ENCODE measurements at regions not wholly inside any gene's neighbourhood (a gene's known extent, or its start where the extent isn't known, plus 50 kb on each side); places are given as distances from the start of the nearest gene placed in this dataset.

GRCh38 chr2:217732992-217733391 lies 269.8 kb downstream of the TNS1 start:
- no peaks in the 10 kb centered on the region for H3K27me3 ChIP-seq
- intact Hi-C loops (cut with DNase I) = no loop called here
- whole genome bisulfite sequencing, 2 donors = 41 to 67% methylated on average over 3 of the region's 3 CpGs
- peak overlapping the region in 3 of 4 donors; percentile 25 to 62 (median 27) for H3K27ac ChIP-seq
- peaks cover 4 to 59% (median 11%) of the 10 kb centered on the region in 3 donors for H3K4me1 ChIP-seq
- H3K9me3 ChIP-seq = no peaks in the 10 kb centered on the region
- no peak overlapping the region for H3K4me3 ChIP-seq
- no peak for TF ChIP-seq CTCF (IDR thresholded peaks at IDR 0.05)
- no peak for TF ChIP-seq POLR2A (IDR thresholded peaks at IDR 0.05)
- no peaks in the 10 kb centered on the region for H3K36me3 ChIP-seq
- DNase-seq = no peak

DNA sequence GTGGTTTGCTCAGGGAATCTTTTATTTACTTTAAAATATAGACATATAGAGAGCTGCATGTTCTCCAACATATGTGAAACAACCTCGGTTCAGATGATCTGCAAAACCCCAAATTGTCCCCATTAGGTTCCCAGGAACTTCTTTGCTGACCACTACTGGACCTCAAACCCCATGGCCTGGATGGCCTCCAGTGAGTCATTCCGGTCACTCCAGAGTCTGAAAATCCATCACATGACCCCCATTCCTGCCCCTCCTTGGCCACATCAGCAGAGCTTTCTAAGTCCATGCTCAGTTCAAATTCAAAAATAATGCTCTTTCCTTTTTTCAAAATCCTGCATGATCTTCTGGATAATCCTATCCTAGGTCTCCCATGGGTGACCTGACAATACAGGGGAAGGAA lies 271.0 kb downstream of the TNS1 start:
- no peaks in the 10 kb centered on the region for H3K9me3 ChIP-seq
- no peaks in the 10 kb centered on the region for H3K27me3 ChIP-seq
- H3K4me3 ChIP-seq = no peak overlapping the region
- no peak overlapping the region for H3K27ac ChIP-seq
- DNase-seq = no peak
- no peaks in the 10 kb centered on the region for H3K36me3 ChIP-seq
- 70 to 88% methylated on average over 2 of the region's 2 CpGs for WGBS, 2 donors
- H3K4me1 ChIP-seq = peaks cover 4 to 49% (median 4%) of the 10 kb centered on the region in 3 donors
- intact Hi-C loops (cut with DNase I) = no loop called here
- TF ChIP-seq CTCF (IDR thresholded peaks at IDR 0.05) (no peak), POLR2A (IDR thresholded peaks at IDR 0.05) (no peak)

DNA sequence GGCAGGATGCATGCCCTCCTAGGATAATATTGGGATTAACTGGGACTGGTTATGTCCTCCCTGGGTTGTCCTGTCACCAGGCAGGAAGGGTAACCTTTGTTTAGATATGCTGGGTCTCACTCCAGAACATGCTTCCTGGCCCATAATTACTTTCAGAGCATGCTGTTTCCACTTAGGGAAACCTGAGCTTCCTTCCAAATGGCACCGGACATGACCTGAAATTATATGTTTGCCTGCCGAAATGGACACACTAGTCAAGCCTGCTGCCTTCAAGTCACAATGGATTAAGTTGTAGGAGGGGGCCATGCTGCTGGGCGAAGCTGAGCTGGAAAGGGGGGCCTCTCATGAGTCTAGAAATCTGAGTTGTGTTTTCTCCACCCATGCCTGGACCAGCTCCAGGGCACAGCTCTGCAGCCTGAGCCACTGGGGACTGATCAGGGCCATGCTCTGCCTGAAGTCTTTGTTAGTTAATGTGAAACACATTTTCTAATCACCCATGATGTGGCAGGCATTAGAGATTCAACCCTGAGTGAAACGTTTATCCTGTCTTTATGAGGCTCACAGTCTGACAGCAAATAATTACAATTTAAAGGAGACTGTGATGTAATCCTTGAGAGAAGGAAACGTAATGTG lies 273.3 kb downstream of the TNS1 start:
- no peaks in the 10 kb centered on the region for H3K27me3 ChIP-seq
- no peak overlapping the region for H3K4me3 ChIP-seq
- H3K36me3 ChIP-seq = no peaks in the 10 kb centered on the region
- WGBS, 2 donors = 44 to 47% methylated on average over 3 to 5 of the region's 5 CpGs
- DNase-seq = no peak
- H3K27ac ChIP-seq = peak overlapping the region in 2 of 4 donors; percentile 42
- intact Hi-C loops (cut with DNase I) = loop anchor here (10.0 kb wide), 1 partner anchor 195 kb away; no protein-coding TSS in a partner anchor
- peaks cover 4 to 35% (median 4%) of the 10 kb centered on the region in 3 donors for H3K4me1 ChIP-seq
- H3K9me3 ChIP-seq = no peaks in the 10 kb centered on the region
- TF ChIP-seq CTCF (IDR thresholded peaks at IDR 0.05) (no peak), POLR2A (IDR thresholded peaks at IDR 0.05) (no peak)

- no peaks in the 10 kb centered on the region for H3K27me3 ChIP-seq
- no peak overlapping the region for H3K4me3 ChIP-seq
- H3K9me3 ChIP-seq = no peaks in the 10 kb centered on the region
- intact Hi-C loops (cut with DNase I) = loop anchor here (10.0 kb wide), 1 partner anchor 193 kb away; no protein-coding TSS in a partner anchor
- no peak for DNase-seq
- peaks cover 2 to 32% (median 4%) of the 10 kb centered on the region in 3 donors for H3K4me1 ChIP-seq
- WGBS, 2 donors = 83 to 95% methylated on average over 6 to 7 of the region's 7 CpGs
- TF ChIP-seq CTCF (IDR thresholded peaks at IDR 0.05) (no peak), POLR2A (IDR thresholded peaks at IDR 0.05) (no peak)
- no peak overlapping the region for H3K27ac ChIP-seq
- H3K36me3 ChIP-seq = no peaks in the 10 kb centered on the region
Observed at GRCh38 chr2:217727801-217728200, 275.0 kb downstream of the TNS1 start.

DNA sequence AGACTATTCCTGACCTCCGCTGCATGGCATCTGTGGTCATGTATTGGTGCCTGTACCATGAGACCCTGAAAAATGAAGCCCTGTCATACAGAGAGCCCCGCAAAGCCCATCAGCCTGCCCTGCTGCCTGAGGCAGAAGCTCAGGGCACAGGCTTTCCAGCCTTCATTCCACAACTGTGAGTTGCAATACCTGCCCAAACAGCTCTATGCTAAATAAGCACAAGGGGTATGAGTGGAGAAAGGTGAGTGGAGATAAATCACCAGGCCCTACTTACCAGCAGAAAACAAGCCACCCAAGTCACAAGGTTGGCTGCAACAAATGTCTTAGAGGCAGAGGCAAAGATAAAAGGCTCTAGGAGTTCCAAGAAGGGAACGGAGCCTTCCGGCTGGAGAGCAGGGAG lies 277.4 kb downstream of the TNS1 start:
- Histone ChIP-seq H3K9me3 (no peaks in the 10 kb centered on the region), H3K27me3 (no peaks in the 10 kb centered on the region), H3K4me3 (no peak overlapping the region), H3K4me1 (peaks cover 0 to 16% (median 4%) of the 10 kb centered on the region in 3 donors), H3K27ac (no peak overlapping the region), H3K36me3 (no peaks in the 10 kb centered on the region)
- TF ChIP-seq POLR2A (IDR thresholded peaks at IDR 0.05) = no peak
- TF ChIP-seq CTCF (IDR thresholded peaks at IDR 0.05) = no peak
- no peak for DNase-seq
- WGBS, 2 donors = 81 to 88% methylated on average over 2 of the region's 4 CpGs
- intact Hi-C loops (cut with DNase I) = loop anchor here (10.0 kb wide), 1 partner anchor 191 kb away; no protein-coding TSS in a partner anchor
